H9 (cell line): ENCODE measurements at regions not wholly inside any gene's neighbourhood (a gene's known extent, or its start where the extent isn't known, plus 50 kb on each side); places are given as distances from the start of the nearest gene placed in this dataset.

ENCODE experiments used
- DNase-seq: peaks from one replicate; pipeline ENCODE4 v3.0.0-alpha.2; 2017
- H2AFZ ChIP-seq: one replicate; pipeline ENCODE4 v1.6.1; 2013; ENCODE audit warnings: mild to moderate bottlenecking, low read length, control low read depth, moderate library complexity
- H2AK5ac ChIP-seq: 2 replicates; pipeline ENCODE4 v1.6.1; 2013; ENCODE audit warnings: low read length, control low read depth, mixed read lengths; ENCODE audit not compliant: insufficient read length
- H2BK120ac ChIP-seq: one replicate; pipeline ENCODE4 v1.6.1; 2013; ENCODE audit warnings: low read depth, mild to moderate bottlenecking, low read length, control low read depth, inconsistent platforms; ENCODE audit not compliant: poor library complexity, severe bottlenecking
- H2BK12ac ChIP-seq: 2 replicates; pipeline ENCODE4 v1.6.1; 2013; ENCODE audit warnings: low read length, control low read depth, mixed read lengths, low read depth; ENCODE audit not compliant: insufficient read length
- H2BK15ac ChIP-seq: 2 replicates; pipeline ENCODE4 v1.6.1; 2013; ENCODE audit warnings: low read depth, low read length, control low read depth
- H2BK20ac ChIP-seq: one replicate; pipeline ENCODE4 v1.6.1; 2013; ENCODE audit warnings: low read depth, mild to moderate bottlenecking, low read length, control low read depth, inconsistent platforms; ENCODE audit not compliant: poor library complexity, severe bottlenecking
- H2BK5ac ChIP-seq: 2 replicates; pipeline ENCODE4 v1.6.1; 2013; ENCODE audit warnings: low read length, control low read depth, mixed read lengths; ENCODE audit not compliant: insufficient read length
- H3K14ac ChIP-seq: 2 replicates; pipeline ENCODE4 v1.6.1; 2013; ENCODE audit warnings: low read length, control low read depth; ENCODE audit not compliant: insufficient read depth
- H3K18ac ChIP-seq: 2 replicates; pipeline ENCODE4 v1.6.1; 2013; ENCODE audit warnings: low read depth, mild to moderate bottlenecking, mixed read lengths, low read length, control low read depth; ENCODE audit not compliant: insufficient read length
- H3K23ac ChIP-seq: 2 replicates; pipeline ENCODE4 v1.6.1; 2013; ENCODE audit warnings: low read length, control low read depth, mixed read lengths, low read depth; ENCODE audit not compliant: insufficient read length
- H3K23me2 ChIP-seq: 2 replicates; pipeline ENCODE4 v1.6.1; 2013; ENCODE audit warnings: low read depth, mild to moderate bottlenecking, mixed read lengths, low read length, control low read depth; ENCODE audit not compliant: insufficient read length, poor library complexity, severe bottlenecking
- H3K27ac ChIP-seq: 2 replicates; pipeline ENCODE4 v1.5.1; 2013; ENCODE audit warnings: low read length, control low read depth, mixed read lengths, low read depth; ENCODE audit not compliant: insufficient read length
- H3K27me3 ChIP-seq: 2 replicates; pipeline ENCODE4 v1.6.1; 2013; ENCODE audit warnings: low read length, control low read depth, inconsistent platforms; ENCODE audit not compliant: insufficient read depth
- H3K4ac ChIP-seq: 2 replicates; pipeline ENCODE4 v1.6.1; 2013; ENCODE audit warnings: low read depth, mild to moderate bottlenecking, control low read depth, inconsistent platforms, low read length, moderate library complexity
- H3K4me1 ChIP-seq: 2 replicates; pipeline ENCODE4 v1.6.1; 2013; ENCODE audit warnings: low read length, control low read depth, inconsistent platforms; ENCODE audit not compliant: insufficient read depth
- H3K4me2 ChIP-seq: 2 replicates; pipeline ENCODE4 v1.6.1; 2013; ENCODE audit warnings: low read length, control low read depth, mixed read lengths; ENCODE audit not compliant: insufficient read length, insufficient read depth
- H3K56ac ChIP-seq: 2 replicates; pipeline ENCODE4 v1.6.1; 2013; ENCODE audit warnings: low read depth, mild to moderate bottlenecking, mixed read lengths, low read length, control low read depth; ENCODE audit not compliant: insufficient read length
- H3K79me1 ChIP-seq: 2 replicates; pipeline ENCODE4 v1.6.1; 2013; ENCODE audit warnings: low read depth, mild to moderate bottlenecking, moderate library complexity, low read length, control low read depth, inconsistent platforms; ENCODE audit not compliant: insufficient read depth, poor library complexity, severe bottlenecking
- H3K79me2 ChIP-seq: 2 replicates; pipeline ENCODE4 v1.6.1; 2013; ENCODE audit warnings: low read length, control low read depth, inconsistent platforms; ENCODE audit not compliant: insufficient read depth
- H3K9ac ChIP-seq: 2 replicates; pipeline ENCODE4 v1.6.1; 2013; ENCODE audit warnings: low read length, control low read depth, mixed read lengths; ENCODE audit not compliant: insufficient read length; ENCODE audit errors: extremely low read depth
- H3K9me3 ChIP-seq: one replicate; pipeline ENCODE4 v1.6.1; 2013; ENCODE audit warnings: low read depth, low read length, inconsistent platforms; ENCODE audit not compliant: control insufficient read depth
- H3T11ph ChIP-seq: one replicate; pipeline ENCODE4 v1.6.1; 2013; ENCODE audit warnings: mild to moderate bottlenecking, low read length, control low read depth, inconsistent platforms
- H4K20me1 ChIP-seq: one replicate; pipeline ENCODE4 v1.6.1; 2013; ENCODE audit not compliant: control insufficient read depth, insufficient read length, insufficient read depth
- H4K5ac ChIP-seq: 2 replicates; pipeline ENCODE4 v1.6.1; 2013; ENCODE audit warnings: low read depth, mild to moderate bottlenecking, mixed read lengths, low read length, control low read depth; ENCODE audit not compliant: insufficient read length
- H4K8ac ChIP-seq: replicated peaks from 2 replicates; pipeline ENCODE4 v1.6.1; 2013; ENCODE audit warnings: low read length, control low read depth, mixed read lengths, low read depth; ENCODE audit not compliant: insufficient read length
- H4K91ac ChIP-seq: 2 replicates; pipeline ENCODE4 v1.6.1; 2013; ENCODE audit warnings: low read depth, mild to moderate bottlenecking, moderate library complexity, mixed read lengths, low read length, control low read depth; ENCODE audit not compliant: insufficient read length
- H3K27ac Mint-ChIP-seq, 3 experiments: 2 replicates in 2 of 3; 3 replicates in 1 of 3; pipeline ENCODE4 v1.8.0; 2020 to 2021; ENCODE audit warnings: mixed read lengths in 3 of 3, mild to moderate bottlenecking in 1 of 3, moderate library complexity in 1 of 3
- H3K27me3 Mint-ChIP-seq: 2 replicates; pipeline ENCODE4 v1.8.0; 2021; ENCODE audit warnings: low read depth, mild to moderate bottlenecking, moderate library complexity, mixed read lengths
- H3K36me3 Mint-ChIP-seq, 3 experiments: 2 replicates in 2 of 3; 3 replicates in 1 of 3; pipeline ENCODE4 v1.8.0; 2020 to 2021; ENCODE audit warnings: low read depth in 3 of 3, mixed read lengths in 3 of 3; ENCODE audit not compliant: insufficient read depth in 1 of 3
- H3K4me1 Mint-ChIP-seq, 2 experiments: 2 replicates each; pipeline ENCODE4 v1.8.0; 2020; ENCODE audit warnings: mixed read lengths in 2 of 2
- H3K4me3 Mint-ChIP-seq, 2 experiments: 2 replicates in 1 of 2; 3 replicates in 1 of 2; pipeline ENCODE4 v1.8.0; 2020 to 2021; ENCODE audit warnings: mild to moderate bottlenecking in 2 of 2, mixed read lengths in 2 of 2, moderate library complexity in 1 of 2
- H3K9me3 Mint-ChIP-seq, 2 experiments: 2 replicates in 1 of 2; 3 replicates in 1 of 2; pipeline ENCODE4 v1.8.0; 2020; ENCODE audit warnings: mild to moderate bottlenecking in 2 of 2, mixed read lengths in 2 of 2, moderate library complexity in 1 of 2
- WGBS: extraction: QIAGEN DNeasy Blood & Tissue Kit; methylation state at CpG from one replicate; pipeline ENCODE4 v1.1.7; 2013; ENCODE audit warnings: missing lambda C conversion rate, low lambda C conversion rate, mixed read lengths; ENCODE audit not compliant: insufficient read length; ENCODE audit errors: extremely low coverage; 5-methylcytosine and 5-hydroxymethylcytosine counted together
- TF ChIP-seq, protein P1 (sequence below): fragments of 200-600 bp; sonication (generic); conservative IDR thresholded peaks from 3 replicates; pipeline ENCODE4 v1.8.0; 2021; ENCODE audit warnings: antibody characterized with exemption, mild to moderate bottlenecking

DNA sequence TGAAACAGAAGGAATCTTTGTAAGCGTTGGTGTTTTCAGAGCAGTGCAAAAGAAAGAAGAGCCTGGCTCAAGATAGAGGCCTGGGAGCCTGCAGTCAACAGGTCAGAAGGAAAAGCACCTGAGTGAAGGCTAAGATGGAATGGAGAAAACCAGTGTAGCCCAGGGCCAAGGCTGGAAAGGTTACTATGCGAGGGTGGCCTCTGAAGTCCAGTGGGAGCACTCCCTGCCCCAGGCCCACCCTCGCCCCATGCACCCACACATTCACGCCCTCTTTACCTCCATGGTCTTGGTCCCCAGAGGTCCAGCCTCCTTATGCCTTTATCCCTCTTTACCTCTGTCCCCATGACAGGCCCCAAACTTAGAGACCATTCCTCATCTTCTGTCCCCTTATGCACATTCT lies 169.2 kb upstream of the ZNF644 start:
- Mint-ChIP-seq H3K27ac (no peak overlapping the region), H3K9me3 (peaks cover 0 to under 1% of the 10 kb centered on the region in 2 experiments; a peak in 1 of 5 replicates), H3K4me1 (no peaks in the 10 kb centered on the region), H3K4me3 (no peak overlapping the region), H3K27me3 (no peaks in the 10 kb centered on the region; the same call in none of the 2 replicates), H3K36me3 (no peaks in the 10 kb centered on the region)
- Histone ChIP-seq H3K23ac (no peak overlapping the region), H3K4me1 (no peaks in the 10 kb centered on the region), H3K18ac (no peak overlapping the region), H2BK5ac (no peak overlapping the region), H3K23me2 (no peaks in the 10 kb centered on the region), H3K9ac (no peak overlapping the region), H3K56ac (no peak overlapping the region), H3K4me2 (no peak overlapping the region), H4K8ac (no peak overlapping the region), H4K91ac (no peak overlapping the region), H3K27me3 (no peaks in the 10 kb centered on the region), H3K9me3 (no peaks in the 10 kb centered on the region), H4K20me1 (no peaks in the 10 kb centered on the region), H3T11ph (no peak overlapping the region), H3K27ac (no peak overlapping the region), H3K14ac (no peak overlapping the region), H3K79me2 (no peaks in the 10 kb centered on the region), H3K4ac (no peak overlapping the region), H2BK15ac (no peak overlapping the region), H2BK120ac (no peak overlapping the region), H4K5ac (no peak overlapping the region), H2AFZ (no peak overlapping the region), H3K79me1 (no peaks in the 10 kb centered on the region), H2AK5ac (no peak overlapping the region), H2BK12ac (no peak overlapping the region), H2BK20ac (no peak overlapping the region)
- TF ChIP-seq, protein P1, sequence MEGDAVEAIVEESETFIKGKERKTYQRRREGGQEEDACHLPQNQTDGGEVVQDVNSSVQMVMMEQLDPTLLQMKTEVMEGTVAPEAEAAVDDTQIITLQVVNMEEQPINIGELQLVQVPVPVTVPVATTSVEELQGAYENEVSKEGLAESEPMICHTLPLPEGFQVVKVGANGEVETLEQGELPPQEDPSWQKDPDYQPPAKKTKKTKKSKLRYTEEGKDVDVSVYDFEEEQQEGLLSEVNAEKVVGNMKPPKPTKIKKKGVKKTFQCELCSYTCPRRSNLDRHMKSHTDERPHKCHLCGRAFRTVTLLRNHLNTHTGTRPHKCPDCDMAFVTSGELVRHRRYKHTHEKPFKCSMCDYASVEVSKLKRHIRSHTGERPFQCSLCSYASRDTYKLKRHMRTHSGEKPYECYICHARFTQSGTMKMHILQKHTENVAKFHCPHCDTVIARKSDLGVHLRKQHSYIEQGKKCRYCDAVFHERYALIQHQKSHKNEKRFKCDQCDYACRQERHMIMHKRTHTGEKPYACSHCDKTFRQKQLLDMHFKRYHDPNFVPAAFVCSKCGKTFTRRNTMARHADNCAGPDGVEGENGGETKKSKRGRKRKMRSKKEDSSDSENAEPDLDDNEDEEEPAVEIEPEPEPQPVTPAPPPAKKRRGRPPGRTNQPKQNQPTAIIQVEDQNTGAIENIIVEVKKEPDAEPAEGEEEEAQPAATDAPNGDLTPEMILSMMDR, result no peak
- DNase-seq, result no peak
- no CpG with 5 or more reads among the region's 4 CpGs for WGBS
